ENCODE measurements at regions not wholly inside any gene's neighbourhood (a gene's known extent, or its start where the extent isn't known, plus 50 kb on each side); places are given as distances from the start of the nearest gene placed in this dataset.

GRCh38 chr2:194730266-194730665 lies 926.8 kb upstream of the SLC39A10 start:
- DNase-seq: no peak
- Histone ChIP-seq H3K9me2 (replicated peaks; ENCODE audit: insufficient read depth, low read length) (no peaks in the 10 kb centered on the region), H3K27ac (ENCODE audit: low read length) (no peak overlapping the region), H3K4me3 (ENCODE audit: low read length) (no peak overlapping the region), H4K20me1 (ENCODE audit: insufficient read depth, low read depth, low read length) (no peaks in the 10 kb centered on the region), H3K79me2 (ENCODE audit: low read length) (no peaks in the 10 kb centered on the region), H2AFZ (ENCODE audit: low read length) (no peak overlapping the region), H3K9ac (ENCODE audit: low read length) (no peak overlapping the region), H3K4me1 (ENCODE audit: low read length) (no peaks in the 10 kb centered on the region), H3K36me3 (ENCODE audit: insufficient read depth, low read length) (no peaks in the 10 kb centered on the region), H3K9me3 (ENCODE audit: low read length) (peaks cover 4% of the 10 kb centered on the region; the same call in 1 of the 2 replicates), H3K4me2 (ENCODE audit: low read depth, low read length, poor library complexity, severe bottlenecking) (no peak overlapping the region), H3K27me3 (ENCODE audit: low read length) (no peaks in the 10 kb centered on the region)

GRCh38 chr2:194725169-194725568 lies 931.9 kb upstream of the SLC39A10 start:
- H3K9me2 ChIP-seq (replicated peaks; ENCODE audit: insufficient read depth, low read length): no peaks in the 10 kb centered on the region
- no peak overlapping the region for H3K4me3 ChIP-seq (ENCODE audit: low read length)
- H3K9ac ChIP-seq (ENCODE audit: low read length): no peak overlapping the region
- H2AFZ ChIP-seq (ENCODE audit: low read length): no peak overlapping the region
- no peak overlapping the region for H3K4me2 ChIP-seq (ENCODE audit: low read depth, low read length, poor library complexity, severe bottlenecking)
- no peak overlapping the region for H3K27ac ChIP-seq (ENCODE audit: low read length)
- no peaks in the 10 kb centered on the region for H3K4me1 ChIP-seq (ENCODE audit: low read length)
- no peak for DNase-seq
- no peaks in the 10 kb centered on the region for H4K20me1 ChIP-seq (ENCODE audit: insufficient read depth, low read depth, low read length)
- H3K79me2 ChIP-seq (ENCODE audit: low read length): no peaks in the 10 kb centered on the region
- H3K27me3 ChIP-seq (ENCODE audit: low read length): no peaks in the 10 kb centered on the region
- no peaks in the 10 kb centered on the region for H3K36me3 ChIP-seq (ENCODE audit: insufficient read depth, low read length)
- H3K9me3 ChIP-seq (ENCODE audit: low read length): peaks cover 7% of the 10 kb centered on the region; the same call in 1 of the 2 replicates

GRCh38 chr2:194723446-194723845 lies 933.6 kb upstream of the SLC39A10 start:
- no peaks in the 10 kb centered on the region for H3K36me3 ChIP-seq (ENCODE audit: insufficient read depth, low read length)
- no peaks in the 10 kb centered on the region for H3K27me3 ChIP-seq (ENCODE audit: low read length)
- H3K4me2 ChIP-seq (ENCODE audit: low read depth, low read length, poor library complexity, severe bottlenecking): no peak overlapping the region
- no peaks in the 10 kb centered on the region for H4K20me1 ChIP-seq (ENCODE audit: insufficient read depth, low read depth, low read length)
- H3K4me1 ChIP-seq (ENCODE audit: low read length): no peaks in the 10 kb centered on the region
- no peaks in the 10 kb centered on the region for H3K79me2 ChIP-seq (ENCODE audit: low read length)
- H3K9me3 ChIP-seq (ENCODE audit: low read length): peaks cover 18% of the 10 kb centered on the region; the same call in 1 of the 2 replicates
- no peak overlapping the region for H3K9ac ChIP-seq (ENCODE audit: low read length)
- H3K27ac ChIP-seq (ENCODE audit: low read length): no peak overlapping the region
- H3K9me2 ChIP-seq (replicated peaks; ENCODE audit: insufficient read depth, low read length): no peaks in the 10 kb centered on the region
- H3K4me3 ChIP-seq (ENCODE audit: low read length): no peak overlapping the region
- no peak overlapping the region for H2AFZ ChIP-seq (ENCODE audit: low read length)
- no peak for DNase-seq

GRCh38 chr2:194721227-194721626 lies 935.8 kb upstream of the SLC39A10 start:
- Histone ChIP-seq H3K9me2 (replicated peaks; ENCODE audit: insufficient read depth, low read length) (no peaks in the 10 kb centered on the region), H3K36me3 (ENCODE audit: insufficient read depth, low read length) (no peaks in the 10 kb centered on the region), H3K4me2 (ENCODE audit: low read depth, low read length, poor library complexity, severe bottlenecking) (no peak overlapping the region), H3K27me3 (ENCODE audit: low read length) (no peaks in the 10 kb centered on the region), H3K9me3 (ENCODE audit: low read length) (peaks cover 18% of the 10 kb centered on the region; the same call in 1 of the 2 replicates), H4K20me1 (ENCODE audit: insufficient read depth, low read depth, low read length) (no peaks in the 10 kb centered on the region), H3K79me2 (ENCODE audit: low read length) (no peaks in the 10 kb centered on the region), H3K9ac (ENCODE audit: low read length) (no peak overlapping the region), H3K27ac (ENCODE audit: low read length) (no peak overlapping the region), H3K4me3 (ENCODE audit: low read length) (no peak overlapping the region), H2AFZ (ENCODE audit: low read length) (no peak overlapping the region), H3K4me1 (ENCODE audit: low read length) (no peaks in the 10 kb centered on the region)
- no peak for DNase-seq

- Histone ChIP-seq H3K9me3 (ENCODE audit: low read length) (peaks cover 16% of the 10 kb centered on the region; the same call in 1 of the 2 replicates), H2AFZ (ENCODE audit: low read length) (no peak overlapping the region), H3K27ac (ENCODE audit: low read length) (no peak overlapping the region), H3K4me2 (ENCODE audit: low read depth, low read length, poor library complexity, severe bottlenecking) (no peak overlapping the region), H3K27me3 (ENCODE audit: low read length) (no peaks in the 10 kb centered on the region), H3K4me3 (ENCODE audit: low read length) (no peak overlapping the region), H3K9ac (ENCODE audit: low read length) (no peak overlapping the region), H3K79me2 (ENCODE audit: low read length) (no peaks in the 10 kb centered on the region), H4K20me1 (ENCODE audit: insufficient read depth, low read depth, low read length) (no peaks in the 10 kb centered on the region), H3K36me3 (ENCODE audit: insufficient read depth, low read length) (no peaks in the 10 kb centered on the region), H3K9me2 (replicated peaks; ENCODE audit: insufficient read depth, low read length) (no peaks in the 10 kb centered on the region), H3K4me1 (ENCODE audit: low read length) (no peaks in the 10 kb centered on the region)
- no peak for DNase-seq
These were observed 936.6 kb upstream of the SLC39A10 start for GRCh38 chr2:194720462-194720861.

- Histone ChIP-seq H4K20me1 (ENCODE audit: insufficient read depth, low read depth, low read length) (no peaks in the 10 kb centered on the region), H3K27me3 (ENCODE audit: low read length) (no peaks in the 10 kb centered on the region), H3K4me1 (ENCODE audit: low read length) (no peaks in the 10 kb centered on the region), H3K27ac (ENCODE audit: low read length) (no peak overlapping the region), H3K79me2 (ENCODE audit: low read length) (no peaks in the 10 kb centered on the region), H3K9ac (ENCODE audit: low read length) (no peak overlapping the region), H3K4me3 (ENCODE audit: low read length) (no peak overlapping the region), H3K4me2 (ENCODE audit: low read depth, low read length, poor library complexity, severe bottlenecking) (no peak overlapping the region), H3K36me3 (ENCODE audit: insufficient read depth, low read length) (no peaks in the 10 kb centered on the region), H3K9me3 (ENCODE audit: low read length) (peaks cover 11% of the 10 kb centered on the region; the same call in 1 of the 2 replicates), H3K9me2 (replicated peaks; ENCODE audit: insufficient read depth, low read length) (no peaks in the 10 kb centered on the region), H2AFZ (ENCODE audit: low read length) (no peak overlapping the region)
- no peak for DNase-seq
These were observed 938.1 kb upstream of the SLC39A10 start for GRCh38 chr2:194718881-194719280.

- H3K9ac ChIP-seq (ENCODE audit: low read length): no peak overlapping the region
- no peak overlapping the region for H2AFZ ChIP-seq (ENCODE audit: low read length)
- H3K9me2 ChIP-seq (replicated peaks; ENCODE audit: insufficient read depth, low read length): no peaks in the 10 kb centered on the region
- H3K27ac ChIP-seq (ENCODE audit: low read length): no peak overlapping the region
- peaks cover 15% of the 10 kb centered on the region; the same call in 1 of the 2 replicates for H3K9me3 ChIP-seq (ENCODE audit: low read length)
- H3K27me3 ChIP-seq (ENCODE audit: low read length): no peaks in the 10 kb centered on the region
- no peak overlapping the region for H3K4me3 ChIP-seq (ENCODE audit: low read length)
- no peaks in the 10 kb centered on the region for H3K36me3 ChIP-seq (ENCODE audit: insufficient read depth, low read length)
- no peaks in the 10 kb centered on the region for H3K4me1 ChIP-seq (ENCODE audit: low read length)
- H3K4me2 ChIP-seq (ENCODE audit: low read depth, low read length, poor library complexity, severe bottlenecking): no peak overlapping the region
- no peaks in the 10 kb centered on the region for H3K79me2 ChIP-seq (ENCODE audit: low read length)
- no peaks in the 10 kb centered on the region for H4K20me1 ChIP-seq (ENCODE audit: insufficient read depth, low read depth, low read length)
- DNase-seq: no peak
These were observed 942.5 kb upstream of the SLC39A10 start for GRCh38 chr2:194714541-194714940.

GRCh38 chr2:194709840-194710239 lies 947.2 kb upstream of the SLC39A10 start:
- H2AFZ ChIP-seq (ENCODE audit: low read length): no peak overlapping the region
- H3K36me3 ChIP-seq (ENCODE audit: insufficient read depth, low read length): no peaks in the 10 kb centered on the region
- H3K9me3 ChIP-seq (ENCODE audit: low read length): peaks cover 8% of the 10 kb centered on the region; the same call in 1 of the 2 replicates
- no peak for DNase-seq
- H3K27ac ChIP-seq (ENCODE audit: low read length): no peak overlapping the region
- no peaks in the 10 kb centered on the region for H3K9me2 ChIP-seq (replicated peaks; ENCODE audit: insufficient read depth, low read length)
- no peaks in the 10 kb centered on the region for H4K20me1 ChIP-seq (ENCODE audit: insufficient read depth, low read depth, low read length)
- no peaks in the 10 kb centered on the region for H3K27me3 ChIP-seq (ENCODE audit: low read length)
- H3K9ac ChIP-seq (ENCODE audit: low read length): no peak overlapping the region
- H3K79me2 ChIP-seq (ENCODE audit: low read length): no peaks in the 10 kb centered on the region
- no peak overlapping the region for H3K4me3 ChIP-seq (ENCODE audit: low read length)
- no peaks in the 10 kb centered on the region for H3K4me1 ChIP-seq (ENCODE audit: low read length)
- H3K4me2 ChIP-seq (ENCODE audit: low read depth, low read length, poor library complexity, severe bottlenecking): no peak overlapping the region

- peaks cover 8% of the 10 kb centered on the region; the same call in 1 of the 2 replicates for H3K9me3 ChIP-seq (ENCODE audit: low read length)
- H3K4me3 ChIP-seq (ENCODE audit: low read length): no peak overlapping the region
- no peaks in the 10 kb centered on the region for H3K27me3 ChIP-seq (ENCODE audit: low read length)
- H3K79me2 ChIP-seq (ENCODE audit: low read length): no peaks in the 10 kb centered on the region
- H2AFZ ChIP-seq (ENCODE audit: low read length): no peak overlapping the region
- H3K9me2 ChIP-seq (replicated peaks; ENCODE audit: insufficient read depth, low read length): no peaks in the 10 kb centered on the region
- no peak for DNase-seq
- H3K36me3 ChIP-seq (ENCODE audit: insufficient read depth, low read length): no peaks in the 10 kb centered on the region
- H3K27ac ChIP-seq (ENCODE audit: low read length): no peak overlapping the region
- H3K4me2 ChIP-seq (ENCODE audit: low read depth, low read length, poor library complexity, severe bottlenecking): no peak overlapping the region
- no peaks in the 10 kb centered on the region for H3K4me1 ChIP-seq (ENCODE audit: low read length)
- no peaks in the 10 kb centered on the region for H4K20me1 ChIP-seq (ENCODE audit: insufficient read depth, low read depth, low read length)
- H3K9ac ChIP-seq (ENCODE audit: low read length): no peak overlapping the region
These were observed 950.8 kb upstream of the SLC39A10 start for GRCh38 chr2:194706179-194706578.

All from Karpas-422 (cell line).